SU-DHL-6 (cell line): ENCODE measurements at regions not wholly inside any gene's neighbourhood (a gene's known extent, or its start where the extent isn't known, plus 50 kb on each side); places are given as distances from the start of the nearest gene placed in this dataset.

Experiments
- H2AFZ ChIP-seq: fragments of 200-600 bp; sonication (generic); 2 replicates; pipeline ENCODE4 v1.6.1; 2014; ENCODE audit warnings: low read depth, mild to moderate bottlenecking, moderate library complexity, mixed read lengths, antibody characterized with exemption, low read length; ENCODE audit not compliant: severe bottlenecking
- H3F3A ChIP-seq: fragments of 200-600 bp; shearing (Covaris generic); 2 replicates; pipeline ENCODE4 v1.6.0; 2016; ENCODE audit warnings: antibody characterized with exemption, mild to moderate bottlenecking; ENCODE audit not compliant: insufficient read depth
- H3K27ac ChIP-seq: fragments of 200-600 bp; sonication (generic); 2 replicates; pipeline ENCODE4 v1.5.1; 2016; ENCODE audit warnings: low read depth, mild to moderate bottlenecking, low read length, moderate library complexity, mixed read lengths
- H3K27me3 ChIP-seq: fragments of 200-600 bp; sonication (generic), shearing (Covaris generic); 2 replicates; pipeline ENCODE4 v1.6.0; 2014; ENCODE audit warnings: mild to moderate bottlenecking, low read length
- H3K36me3 ChIP-seq: fragments of 200-600 bp; sonication (generic); 2 replicates; pipeline ENCODE4 v1.6.1; 2014; ENCODE audit warnings: mild to moderate bottlenecking, low read length, mixed read lengths
- H3K4me2 ChIP-seq: fragments of 300-600, 200-600 bp; shearing (Covaris generic), sonication (generic); 2 replicates; pipeline ENCODE4 v1.6.0; 2014; ENCODE audit warnings: low read length, low read depth, mild to moderate bottlenecking; ENCODE audit not compliant: poor library complexity, severe bottlenecking
- H3K4me3 ChIP-seq: fragments of 200-600 bp; sonication (generic); 2 replicates; pipeline ENCODE4 v1.5.1; 2014; ENCODE audit warnings: antibody characterized with exemption, low read length, mild to moderate bottlenecking, mixed read lengths; ENCODE audit not compliant: insufficient read depth, poor library complexity, severe bottlenecking
- H3K79me2 ChIP-seq: fragments of 200-600 bp; sonication (generic); 2 replicates; pipeline ENCODE4 v1.6.1; 2014; ENCODE audit warnings: mild to moderate bottlenecking, low read length, moderate library complexity; ENCODE audit not compliant: insufficient read depth
- H3K9ac ChIP-seq: fragments of 200-600 bp; sonication (generic); 2 replicates; pipeline ENCODE4 v1.7.0; 2014; ENCODE audit warnings: mild to moderate bottlenecking, low read length
- H3K9me2 ChIP-seq: fragments of 200-600 bp; sonication (generic); replicated peaks from 2 replicates; pipeline ENCODE4 v1.6.1; 2014; ENCODE audit warnings: low read length; ENCODE audit not compliant: insufficient read depth
- H3K9me3 ChIP-seq: fragments of 200-600 bp; sonication (generic); 2 replicates; pipeline ENCODE4 v1.6.1; 2014; ENCODE audit warnings: low read length, mixed read lengths; ENCODE audit not compliant: insufficient read depth
- H4K20me1 ChIP-seq: fragments of 200-600 bp; sonication (generic); 2 replicates; pipeline ENCODE4 v1.6.1; 2014; ENCODE audit warnings: low read depth, mild to moderate bottlenecking, antibody characterized with exemption, low read length, moderate library complexity, mixed read lengths
- EZH2phosphoT487 ChIP-seq: fragments of 200-600 bp; sonication (generic), shearing (Covaris generic); conservative IDR thresholded peaks from 2 replicates; pipeline ENCODE4 v1.6.1; 2018; ENCODE audit warnings: mild to moderate bottlenecking, antibody characterized with exemption, low read length, moderate library complexity, mixed read lengths
- TF ChIP-seq, protein P1 (sequence below): fragments of 200-600 bp; sonication (generic); IDR thresholded peaks from one replicate; pipeline ENCODE4 v1.5.1; 2017; ENCODE audit warnings: antibody characterized with exemption, mild to moderate bottlenecking, low read length, moderate library complexity; ENCODE audit not compliant: insufficient read depth, poor library complexity, severe bottlenecking

DNA sequence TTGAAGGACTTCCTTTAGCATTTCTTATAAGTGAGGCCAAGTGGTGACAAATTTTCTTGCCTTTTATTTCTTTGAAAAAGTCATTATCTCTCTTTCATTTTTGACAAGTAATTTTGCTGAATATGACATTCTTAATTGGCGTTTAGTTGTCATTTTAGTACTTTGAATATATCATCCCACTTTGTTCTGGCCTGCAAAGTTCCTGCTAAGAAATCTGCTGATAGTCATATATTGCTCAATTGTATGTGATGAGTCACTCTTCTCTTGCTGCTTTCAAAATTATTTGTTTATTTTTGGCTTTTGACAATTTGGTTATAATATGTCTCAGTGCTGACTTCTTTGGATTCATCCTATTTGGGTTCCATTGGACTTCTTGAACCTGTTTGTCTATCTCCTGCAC is 312.6 kb downstream of the DUSP10 start:
- TF ChIP-seq, protein P1, sequence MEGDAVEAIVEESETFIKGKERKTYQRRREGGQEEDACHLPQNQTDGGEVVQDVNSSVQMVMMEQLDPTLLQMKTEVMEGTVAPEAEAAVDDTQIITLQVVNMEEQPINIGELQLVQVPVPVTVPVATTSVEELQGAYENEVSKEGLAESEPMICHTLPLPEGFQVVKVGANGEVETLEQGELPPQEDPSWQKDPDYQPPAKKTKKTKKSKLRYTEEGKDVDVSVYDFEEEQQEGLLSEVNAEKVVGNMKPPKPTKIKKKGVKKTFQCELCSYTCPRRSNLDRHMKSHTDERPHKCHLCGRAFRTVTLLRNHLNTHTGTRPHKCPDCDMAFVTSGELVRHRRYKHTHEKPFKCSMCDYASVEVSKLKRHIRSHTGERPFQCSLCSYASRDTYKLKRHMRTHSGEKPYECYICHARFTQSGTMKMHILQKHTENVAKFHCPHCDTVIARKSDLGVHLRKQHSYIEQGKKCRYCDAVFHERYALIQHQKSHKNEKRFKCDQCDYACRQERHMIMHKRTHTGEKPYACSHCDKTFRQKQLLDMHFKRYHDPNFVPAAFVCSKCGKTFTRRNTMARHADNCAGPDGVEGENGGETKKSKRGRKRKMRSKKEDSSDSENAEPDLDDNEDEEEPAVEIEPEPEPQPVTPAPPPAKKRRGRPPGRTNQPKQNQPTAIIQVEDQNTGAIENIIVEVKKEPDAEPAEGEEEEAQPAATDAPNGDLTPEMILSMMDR: no peak
- no peak for TF ChIP-seq EZH2phosphoT487
- H3K9me2 ChIP-seq: no peaks in the 10 kb centered on the region
- no peaks in the 10 kb centered on the region for H3F3A ChIP-seq
- H3K4me2 ChIP-seq: no peak overlapping the region
- no peaks in the 10 kb centered on the region for H3K79me2 ChIP-seq
- H3K9ac ChIP-seq: no peak overlapping the region
- H4K20me1 ChIP-seq: no peaks in the 10 kb centered on the region
- no peak overlapping the region for H3K4me3 ChIP-seq
- H3K9me3 ChIP-seq: no peaks in the 10 kb centered on the region
- H3K27me3 ChIP-seq: no peaks in the 10 kb centered on the region
- no peak overlapping the region for H3K27ac ChIP-seq
- no peak overlapping the region for H2AFZ ChIP-seq
- H3K36me3 ChIP-seq: no peaks in the 10 kb centered on the region

- no peak overlapping the region for H3K9ac ChIP-seq
- no peaks in the 10 kb centered on the region for H3K79me2 ChIP-seq
- H3K4me2 ChIP-seq: no peak overlapping the region
- no peaks in the 10 kb centered on the region for H3K9me2 ChIP-seq
- no peaks in the 10 kb centered on the region for H4K20me1 ChIP-seq
- H3K4me3 ChIP-seq: no peak overlapping the region
- H3K36me3 ChIP-seq: no peaks in the 10 kb centered on the region
- no peaks in the 10 kb centered on the region for H3K27me3 ChIP-seq
- no peak overlapping the region for H3K27ac ChIP-seq
- no peak overlapping the region for H2AFZ ChIP-seq
- TF ChIP-seq, protein P1: no peak
- TF ChIP-seq EZH2phosphoT487: no peak
- H3K9me3 ChIP-seq: no peaks in the 10 kb centered on the region
- H3F3A ChIP-seq: no peaks in the 10 kb centered on the region
These were observed 311.5 kb downstream of the DUSP10 start for GRCh38 chr1:221430152-221430960.

DNA sequence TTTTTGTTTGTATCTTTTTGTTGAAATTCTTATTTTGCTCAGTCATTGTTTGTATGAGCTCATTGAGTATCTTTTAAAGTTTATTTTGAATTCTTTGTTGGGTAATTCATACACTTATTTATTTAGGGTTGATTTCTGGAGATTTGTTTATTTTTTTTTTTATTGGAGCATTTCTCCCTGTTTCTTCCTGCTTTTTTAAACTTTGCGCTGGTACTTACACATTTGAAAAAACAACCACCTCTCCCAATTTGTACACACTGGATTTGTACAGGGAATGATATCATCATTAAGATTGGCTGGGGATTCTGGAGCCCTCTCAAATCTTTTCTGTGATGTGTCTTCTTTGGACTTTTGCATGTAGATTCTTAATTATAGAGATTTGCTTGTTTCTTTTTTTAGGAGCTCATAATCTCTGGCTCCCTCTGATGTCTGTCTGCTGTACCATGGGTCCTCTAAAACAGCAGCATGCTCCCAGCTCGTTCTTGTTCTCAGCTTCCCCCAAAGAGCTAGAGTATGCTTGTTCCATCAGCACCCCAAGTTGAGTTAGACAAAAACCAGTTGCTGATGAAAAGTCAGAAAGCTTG is 310.7 kb downstream of the DUSP10 start:
- Histone ChIP-seq H4K20me1 (no peaks in the 10 kb centered on the region), H2AFZ (no peak overlapping the region), H3K4me3 (no peak overlapping the region), H3K9me3 (no peaks in the 10 kb centered on the region), H3K27me3 (no peaks in the 10 kb centered on the region), H3K27ac (no peak overlapping the region), H3K36me3 (no peaks in the 10 kb centered on the region), H3K9ac (no peak overlapping the region), H3K9me2 (no peaks in the 10 kb centered on the region), H3K79me2 (no peaks in the 10 kb centered on the region), H3F3A (no peaks in the 10 kb centered on the region), H3K4me2 (no peak overlapping the region)
- TF ChIP-seq EZH2phosphoT487: no peak
- TF ChIP-seq, protein P1: no peak
